RCC 7860 (cell line): ENCODE measurements at regions not wholly inside any gene's neighbourhood (a gene's known extent, or its start where the extent isn't known, plus 50 kb on each side); places are given as distances from the start of the nearest gene placed in this dataset.
"Not testable (repeated sequence)": the region's sequence is repeated elsewhere in the genome, so short reads cannot be mapped to it uniquely, and the experiment has no call there.

Experiments used
- DNase-seq: peaks from one replicate; pipeline ENCODE4 v3.0.0-alpha.2; 2015; ENCODE audit warnings: low spot score
- FAIRE-seq: peaks from 2 replicates; lab custom pipeline; 2012; peaks lifted over from hg19 to GRCh38; lab: Jason Lieb, UNC

DNA sequence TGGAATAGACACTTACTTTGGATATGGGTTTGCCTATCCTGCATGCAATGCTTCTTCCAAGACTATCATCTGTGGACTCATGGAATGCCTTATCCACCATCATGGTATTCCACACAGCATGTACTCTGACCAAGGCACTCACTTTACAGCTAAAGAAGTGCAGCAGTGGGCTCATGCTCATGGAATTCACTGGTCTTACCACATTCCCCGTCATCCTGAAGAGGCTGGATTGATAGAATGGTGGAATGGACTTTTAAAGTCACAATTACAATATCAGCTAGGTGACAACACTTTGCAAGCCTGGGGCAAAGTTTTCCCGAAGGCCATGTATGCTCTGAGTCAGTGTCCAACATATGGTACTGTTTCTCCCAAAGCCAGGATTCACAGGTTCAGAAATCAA lies 199.1 kb downstream of the GJA1 start:
- not testable (repeated sequence) for DNase-seq, FAIRE-seq

GRCh38 chr6:121635355-121635754 lies 199.9 kb downstream of the GJA1 start:
- FAIRE-seq: no peak
- DNase-seq: no peak

- not testable (repeated sequence) for DNase-seq, FAIRE-seq
Observed at GRCh38 chr6:121636217-121636616, 200.8 kb downstream of the GJA1 start.

GRCh38 chr6:121639021-121639420 lies 203.6 kb downstream of the GJA1 start:
- DNase-seq (no peak), FAIRE-seq (no peak)

- DNase-seq: no peak
- no peak for FAIRE-seq
Observed at GRCh38 chr6:121641158-121641557, 205.7 kb downstream of the GJA1 start.

GRCh38 chr6:121645100-121645745 lies 209.8 kb downstream of the GJA1 start:
- FAIRE-seq (no peak), DNase-seq (peak; percentile 9)

GRCh38 chr6:121647905-121648304 lies 212.5 kb downstream of the GJA1 start:
- DNase-seq: no peak
- FAIRE-seq: no peak

DNA sequence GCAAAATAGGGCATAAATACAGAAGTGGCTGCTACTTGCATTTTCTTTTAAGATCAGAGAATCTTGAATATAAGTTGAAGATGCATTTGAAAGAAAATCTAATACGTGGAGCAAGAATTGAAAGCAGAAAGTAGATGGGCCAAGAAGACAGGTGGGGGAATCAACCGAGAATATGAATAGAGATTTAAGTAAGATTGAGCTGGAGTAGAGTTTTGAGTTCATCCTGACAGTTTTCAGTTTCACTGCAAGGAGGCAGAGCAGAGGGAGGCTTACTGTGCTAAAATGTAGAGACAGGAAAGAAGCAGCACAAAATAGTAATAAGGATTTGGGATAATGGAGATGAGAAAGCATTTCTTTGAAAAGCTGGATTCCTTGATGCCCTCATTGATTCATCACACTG lies 214.5 kb downstream of the GJA1 start:
- no peak for FAIRE-seq
- DNase-seq: no peak

- FAIRE-seq: no peak
- DNase-seq: no peak
Observed at GRCh38 chr6:121651420-121651819, 216.0 kb downstream of the GJA1 start.

DNA sequence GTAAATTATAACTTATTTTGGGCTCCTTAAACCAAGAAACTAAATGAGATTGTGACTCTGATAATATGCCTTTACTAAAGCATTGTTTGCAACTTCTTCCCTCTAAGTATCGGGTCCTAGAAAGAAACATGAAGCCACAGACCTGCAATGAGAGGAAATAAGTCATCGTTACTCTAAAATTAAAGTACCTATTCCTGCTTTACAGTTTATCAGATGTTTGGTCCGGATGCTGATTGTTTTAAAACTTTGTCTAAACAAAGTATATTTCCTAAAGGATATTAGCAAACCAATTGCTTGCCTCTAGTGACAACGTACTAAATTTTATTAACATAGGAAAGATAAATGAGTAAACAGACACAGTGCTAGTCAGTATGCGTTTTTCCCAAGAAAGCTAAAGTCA lies 216.8 kb downstream of the GJA1 start:
- DNase-seq (no peak), FAIRE-seq (no peak)

DNA sequence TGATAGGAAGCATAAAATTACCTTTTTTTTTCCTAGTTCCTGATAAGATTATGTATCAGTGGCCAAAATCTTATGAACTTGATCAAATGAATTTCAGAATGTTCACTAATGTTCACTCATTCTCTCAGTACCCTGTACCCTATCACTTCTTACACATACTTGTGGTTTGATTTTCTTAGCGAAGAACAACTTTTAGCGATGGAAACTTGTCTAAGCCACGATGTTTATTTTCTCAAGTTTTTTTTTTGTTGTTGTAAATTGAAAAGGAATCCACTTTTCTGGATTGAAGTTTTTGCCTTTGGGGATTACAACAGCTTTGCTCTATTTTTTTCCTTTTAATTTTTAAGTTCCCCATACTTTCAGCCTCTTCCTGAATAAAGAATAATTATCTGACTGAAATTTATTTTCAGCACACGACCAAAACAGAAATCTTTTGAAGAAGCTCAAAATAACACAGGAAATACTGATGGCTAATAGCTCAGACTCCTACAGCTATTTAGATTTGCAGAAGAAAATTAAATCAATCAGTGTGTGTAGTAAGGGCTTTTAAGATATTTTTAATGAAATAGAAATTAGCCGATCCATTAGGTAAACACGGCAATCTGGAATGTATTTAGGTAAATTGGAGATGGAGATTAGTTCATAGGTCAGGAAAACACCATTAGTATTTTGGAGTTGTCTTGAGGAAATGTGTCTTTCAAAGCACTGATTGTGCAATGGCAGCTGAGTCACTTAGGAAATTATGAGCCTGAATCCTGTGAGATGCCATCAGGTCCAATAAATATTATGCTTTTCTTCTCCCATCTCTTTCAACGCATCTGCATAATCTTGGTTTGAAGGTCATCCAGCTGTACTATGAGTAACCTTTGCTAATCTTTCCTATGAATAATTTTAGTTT lies 217.5 kb downstream of the GJA1 start:
- FAIRE-seq (no peak), DNase-seq (no peak)

GRCh38 chr6:121653624-121654008 lies 218.2 kb downstream of the GJA1 start:
- FAIRE-seq (no peak), DNase-seq (no peak)

DNA sequence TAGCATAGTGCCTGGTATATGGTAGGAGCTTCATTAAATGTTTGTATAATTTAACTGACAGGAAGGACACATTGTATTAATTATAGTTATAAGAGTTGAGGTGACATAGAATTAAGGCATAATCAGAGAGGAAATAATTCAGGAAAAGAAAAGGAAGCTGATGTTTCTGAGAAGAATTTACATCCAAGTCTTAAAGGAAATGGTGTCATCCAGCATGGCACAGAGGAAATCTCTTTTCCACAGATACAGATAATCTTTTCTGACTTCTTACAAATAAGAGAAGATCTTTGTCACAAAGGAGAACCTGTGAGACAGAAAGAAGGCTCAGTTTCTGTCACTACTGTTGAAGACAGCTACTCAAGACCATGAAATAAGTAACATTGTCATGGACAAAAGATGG lies 222.5 kb downstream of the GJA1 start:
- no peak for FAIRE-seq
- DNase-seq: no peak

GRCh38 chr6:121660277-121660676 lies 224.8 kb downstream of the GJA1 start:
- DNase-seq (no peak), FAIRE-seq (no peak)

DNA sequence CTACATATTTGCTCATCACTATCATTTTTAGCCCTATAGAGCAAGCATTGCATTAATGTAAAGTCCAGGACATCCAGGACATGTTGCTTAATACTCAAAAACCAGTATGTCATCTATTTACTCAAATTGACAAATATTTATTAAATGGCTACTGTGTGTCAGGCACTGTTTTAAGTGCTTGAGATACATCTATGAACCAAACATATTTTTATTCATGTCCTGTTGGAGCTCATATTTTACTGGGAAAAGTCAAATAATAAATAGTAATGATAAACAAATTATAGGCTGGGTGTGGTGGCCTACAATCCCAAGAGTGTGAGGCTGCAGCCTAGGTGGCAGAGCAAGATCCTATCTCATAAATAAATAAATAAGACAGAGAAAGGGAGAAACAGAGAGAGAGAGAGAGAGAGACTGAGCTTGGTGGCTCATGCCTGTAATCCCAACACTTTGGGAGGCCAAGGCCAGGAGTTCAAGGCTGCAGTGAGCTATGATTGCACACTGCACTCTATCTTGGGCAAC lies 227.9 kb downstream of the GJA1 start:
- no peak for FAIRE-seq
- no peak for DNase-seq

GRCh38 chr6:121664158-121664557 lies 228.7 kb downstream of the GJA1 start:
- FAIRE-seq: no peak
- no peak for DNase-seq

GRCh38 chr6:121666814-121667213 lies 231.4 kb downstream of the GJA1 start:
- FAIRE-seq: peak; percentile 65

GRCh38 chr6:121668259-121668658 lies 232.8 kb downstream of the GJA1 start:
- FAIRE-seq: no peak
- DNase-seq: no peak

More at GRCh38 chr6:121666814-121667213, 231.4 kb downstream of the GJA1 start:
- peak; percentile 38 for DNase-seq

DNA sequence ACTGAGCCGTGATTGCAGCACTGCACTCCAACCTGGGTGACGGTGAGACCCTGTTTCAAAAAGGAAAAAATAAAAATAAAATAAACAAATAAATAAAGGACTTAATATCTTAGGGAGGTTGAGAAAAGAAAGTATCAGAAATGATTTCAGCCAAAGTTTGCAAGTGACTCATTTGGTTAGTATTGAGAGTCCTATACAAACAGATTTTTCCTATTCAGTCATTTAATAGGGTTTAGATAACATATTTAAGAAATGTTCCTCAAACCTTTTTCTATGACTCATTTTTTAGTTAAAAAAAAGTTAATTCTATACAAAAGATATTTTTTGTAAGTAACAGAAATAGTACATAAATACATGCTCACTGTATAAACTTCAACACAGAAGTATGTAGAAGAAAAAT lies 235.1 kb downstream of the GJA1 start:
- DNase-seq: no peak
- FAIRE-seq: peak; percentile 2

DNA sequence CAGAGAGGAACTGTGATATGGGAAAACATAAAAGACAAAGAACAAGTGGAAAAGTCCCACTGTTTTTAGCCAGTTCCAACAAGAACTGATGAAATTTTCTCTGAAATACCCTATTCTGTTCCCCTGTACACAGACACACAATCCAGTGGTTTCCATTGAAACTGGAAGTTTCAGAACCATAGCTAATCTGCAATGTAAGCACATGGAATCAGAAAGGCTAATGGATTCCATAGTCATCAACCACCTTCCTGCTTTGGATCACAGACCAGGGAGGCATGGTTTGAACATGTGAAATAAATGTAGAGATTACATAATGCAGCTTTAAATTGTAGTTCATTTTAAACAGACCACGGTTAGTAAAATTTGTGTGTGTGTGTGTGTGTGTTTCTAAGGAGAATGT lies 242.1 kb downstream of the GJA1 start:
- DNase-seq: no peak
- FAIRE-seq: no peak

GRCh38 chr6:121678245-121678644 lies 242.8 kb downstream of the GJA1 start:
- no peak for DNase-seq
- no peak for FAIRE-seq

- DNase-seq (no peak), FAIRE-seq (no peak)
Observed at GRCh38 chr6:121680058-121680457, 244.6 kb downstream of the GJA1 start.
